NT2/D1 (cell line): ENCODE measurements at regions not wholly inside any gene's neighbourhood (a gene's known extent, or its start where the extent isn't known, plus 50 kb on each side); places are given as distances from the start of the nearest gene placed in this dataset.

ENCODE experiments used
- DNase-seq: peaks from one replicate; pipeline ENCODE4 v3.0.0-alpha.2; 2011; ENCODE audit warnings: low read depth, low spot score
- H3K27me3 ChIP-seq: 2 replicates; pipeline ENCODE4 v1.6.0; 2011; ENCODE audit warnings: mild to moderate bottlenecking; ENCODE audit not compliant: insufficient read length, insufficient read depth
- H3K36me3 ChIP-seq: 2 replicates; pipeline ENCODE4 v1.6.1; 2011; ENCODE audit warnings: mild to moderate bottlenecking, low read length, mixed read lengths; ENCODE audit not compliant: insufficient read depth, insufficient read length
- H3K4me1 ChIP-seq: 2 replicates; pipeline ENCODE4 v1.5.1; 2011; ENCODE audit not compliant: insufficient read depth, insufficient read length
- H3K4me3 ChIP-seq: 2 replicates; pipeline ENCODE4 v1.5.1; 2011; ENCODE audit warnings: low read depth; ENCODE audit not compliant: insufficient read length
- H3K9ac ChIP-seq: 2 replicates; pipeline ENCODE4 v1.6.0; 2011; ENCODE audit warnings: low read depth; ENCODE audit not compliant: insufficient read length
- H3K9me3 ChIP-seq: 2 replicates; pipeline ENCODE4 v1.5.1; 2011; ENCODE audit warnings: mild to moderate bottlenecking, low read length; ENCODE audit not compliant: insufficient read depth
- SUZ12 ChIP-seq: IDR thresholded peaks from 2 replicates; pipeline ENCODE4 v1.6.1; 2011; ENCODE audit not compliant: insufficient read length, insufficient read depth; ENCODE audit errors: extremely low read depth
- YY1 ChIP-seq: IDR thresholded peaks from 2 replicates; pipeline ENCODE4 v1.6.1; 2011; ENCODE audit not compliant: insufficient read length, insufficient read depth
- ZNF274 ChIP-seq: IDR thresholded peaks from 2 replicates; pipeline ENCODE4 v1.6.1; 2011; ENCODE audit warnings: mild to moderate bottlenecking, low read depth, low read length

DNA sequence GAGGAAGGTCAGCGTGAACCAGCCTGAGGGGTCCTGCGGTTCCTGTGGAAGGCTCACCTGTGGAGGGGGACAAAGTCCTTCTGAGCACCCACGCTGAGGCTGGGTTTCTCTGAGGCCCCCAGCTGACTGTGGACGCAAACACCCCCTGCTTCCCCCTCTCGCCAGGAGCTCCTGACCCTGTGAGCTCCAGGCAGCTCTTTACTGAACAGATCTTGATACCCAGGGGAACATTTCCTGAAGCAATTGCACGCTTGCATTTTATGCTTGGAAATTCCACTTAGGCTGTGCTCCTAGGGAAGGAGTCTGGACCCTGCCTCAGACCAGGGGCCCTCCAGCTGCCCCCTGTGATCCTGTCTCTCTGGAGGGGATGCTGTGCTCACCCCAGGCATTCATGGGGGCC, 454.2 kb upstream of the B3GAT1 start:
- TF ChIP-seq ZNF274 (no peak), SUZ12 (no peak), YY1 (no peak)
- H3K9ac ChIP-seq = no peak overlapping the region
- H3K4me3 ChIP-seq = no peak overlapping the region
- no peaks in the 10 kb centered on the region for H3K36me3 ChIP-seq
- H3K4me1 ChIP-seq = peaks cover 6% of the 10 kb centered on the region
- DNase-seq = no peak
- no peaks in the 10 kb centered on the region for H3K9me3 ChIP-seq
- no peaks in the 10 kb centered on the region for H3K27me3 ChIP-seq

GRCh38 chr11:134864968-134865305, 452.9 kb upstream of the B3GAT1 start:
- no peaks in the 10 kb centered on the region for H3K36me3 ChIP-seq
- H3K4me3 ChIP-seq = no peak overlapping the region
- H3K9ac ChIP-seq = no peak overlapping the region
- H3K4me1 ChIP-seq = peaks cover 6% of the 10 kb centered on the region
- DNase-seq = no peak
- no peaks in the 10 kb centered on the region for H3K27me3 ChIP-seq
- no peaks in the 10 kb centered on the region for H3K9me3 ChIP-seq
- TF ChIP-seq SUZ12 = no peak
- TF ChIP-seq ZNF274 = no peak
- TF ChIP-seq YY1 = no peak

DNA sequence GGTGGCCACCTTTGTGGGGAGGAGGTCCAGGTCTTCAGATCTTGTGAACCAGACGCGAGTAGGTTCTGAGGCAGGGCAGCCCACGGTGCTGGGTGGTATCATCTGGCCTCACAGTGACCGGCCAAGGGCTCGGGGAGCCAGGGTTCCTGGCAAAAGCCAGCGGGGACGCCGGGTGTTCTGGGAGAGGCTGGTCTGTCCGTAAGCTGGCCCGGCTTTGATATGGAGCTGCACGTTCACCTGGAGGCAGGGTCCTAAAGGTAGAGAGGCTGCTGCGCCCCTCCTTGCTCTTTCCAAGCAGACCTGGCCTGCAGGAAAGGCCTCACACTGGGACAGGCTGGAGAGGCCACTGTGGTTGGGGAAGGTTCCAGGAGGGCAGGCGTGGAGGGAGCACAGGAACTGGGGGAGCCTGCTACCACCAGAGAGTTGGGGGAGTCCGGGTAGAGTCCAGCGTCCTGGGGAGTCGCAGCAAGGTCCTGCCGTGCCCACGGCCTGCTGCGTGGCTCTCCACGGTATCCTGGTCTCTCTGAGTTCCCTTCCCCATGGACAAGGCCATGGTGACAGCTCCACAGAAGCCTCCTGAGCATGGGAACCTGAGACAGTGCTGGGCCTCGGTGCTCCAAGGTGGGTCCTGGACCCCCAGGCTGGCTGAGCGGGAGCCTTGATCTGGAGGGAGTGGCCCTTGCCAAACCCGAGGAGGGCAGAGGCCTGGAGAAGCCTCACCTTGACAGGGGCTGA, 452.4 kb upstream of the B3GAT1 start:
- no peak overlapping the region for H3K4me3 ChIP-seq
- H3K36me3 ChIP-seq = no peaks in the 10 kb centered on the region
- H3K27me3 ChIP-seq = no peaks in the 10 kb centered on the region
- H3K9me3 ChIP-seq = no peaks in the 10 kb centered on the region
- no peak for DNase-seq
- no peak overlapping the region for H3K9ac ChIP-seq
- peaks cover 6% of the 10 kb centered on the region for H3K4me1 ChIP-seq
- TF ChIP-seq ZNF274 (no peak), YY1 (no peak), SUZ12 (no peak)

DNA sequence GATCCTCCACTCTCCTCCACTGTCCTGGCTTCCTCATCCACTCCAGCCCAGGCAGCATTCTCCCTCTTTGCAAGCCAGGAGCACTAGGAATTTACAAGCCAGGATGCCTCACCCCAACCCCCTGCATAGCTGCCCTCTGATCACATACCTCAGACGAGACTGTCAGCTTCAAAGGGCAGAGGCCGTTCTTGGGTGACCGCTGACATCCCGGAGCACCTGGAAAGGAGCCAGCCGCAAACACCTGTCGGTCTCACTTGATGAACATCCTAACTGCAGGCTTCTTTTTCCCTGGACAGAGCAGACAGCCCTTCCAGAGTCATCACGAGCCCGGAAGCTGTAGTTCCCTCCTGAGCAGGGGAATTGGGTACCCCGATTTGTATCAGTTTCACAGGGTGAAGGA, 451.3 kb upstream of the B3GAT1 start:
- no peak for DNase-seq
- H3K9me3 ChIP-seq = no peaks in the 10 kb centered on the region

GRCh38 chr11:134862587-134863195, 450.6 kb upstream of the B3GAT1 start:
- H3K9me3 ChIP-seq = no peaks in the 10 kb centered on the region
- DNase-seq = no peak

More for the DNA sequence above, 451.3 kb upstream of the B3GAT1 start:
- no peaks in the 10 kb centered on the region for H3K27me3 ChIP-seq
- no peak overlapping the region for H3K4me3 ChIP-seq
- no peak for TF ChIP-seq ZNF274
- TF ChIP-seq YY1 = no peak
- TF ChIP-seq SUZ12 = no peak
- H3K36me3 ChIP-seq = no peaks in the 10 kb centered on the region
- H3K9ac ChIP-seq = no peak overlapping the region
- peaks cover 6% of the 10 kb centered on the region for H3K4me1 ChIP-seq

GRCh38 chr11:134862105-134862502, 450.1 kb upstream of the B3GAT1 start:
- Histone ChIP-seq H3K4me3 (no peak overlapping the region), H3K4me1 (peaks cover 6% of the 10 kb centered on the region), H3K9ac (no peak overlapping the region), H3K9me3 (no peaks in the 10 kb centered on the region), H3K27me3 (no peaks in the 10 kb centered on the region), H3K36me3 (no peaks in the 10 kb centered on the region)
- no peak for TF ChIP-seq ZNF274
- no peak for TF ChIP-seq YY1
- TF ChIP-seq SUZ12 = no peak
- DNase-seq = no peak

More at GRCh38 chr11:134862587-134863195, 450.6 kb upstream of the B3GAT1 start:
- TF ChIP-seq SUZ12 = no peak
- TF ChIP-seq YY1 = no peak
- no peak for TF ChIP-seq ZNF274
- Histone ChIP-seq H3K9ac (no peak overlapping the region), H3K4me1 (peaks cover 6% of the 10 kb centered on the region), H3K4me3 (no peak overlapping the region), H3K36me3 (no peaks in the 10 kb centered on the region), H3K27me3 (no peaks in the 10 kb centered on the region)

DNA sequence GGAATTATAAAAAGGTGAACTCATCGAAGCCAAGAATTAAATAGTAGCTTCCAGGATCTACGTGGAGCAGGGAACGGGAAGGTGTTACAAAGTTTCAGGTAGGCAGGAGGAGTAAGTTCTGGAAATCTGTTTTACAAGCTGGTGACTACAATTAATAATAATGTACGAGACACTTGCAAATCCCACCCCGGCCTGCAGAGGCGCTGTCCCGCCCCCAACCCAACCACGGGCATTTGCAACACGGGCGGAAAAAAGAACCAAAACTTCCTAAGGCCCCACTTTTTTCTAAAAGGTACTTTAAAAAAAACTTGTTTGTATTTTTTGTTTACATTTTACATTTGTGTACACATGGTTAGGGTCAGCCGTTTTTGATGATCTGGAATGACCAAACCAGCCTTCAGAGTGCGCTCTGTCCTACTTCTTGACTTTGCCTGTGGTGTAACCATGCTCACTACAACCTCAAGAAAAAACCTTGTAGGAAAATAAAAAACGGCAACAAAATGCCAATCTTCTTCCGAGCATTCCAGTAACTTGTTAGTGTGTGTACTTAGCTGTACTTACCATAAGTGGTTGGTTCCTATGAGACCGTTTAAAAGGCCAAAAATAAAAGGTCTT, 449.6 kb upstream of the B3GAT1 start:
- Histone ChIP-seq H3K4me1 (peaks cover 6% of the 10 kb centered on the region), H3K9me3 (no peaks in the 10 kb centered on the region), H3K36me3 (no peaks in the 10 kb centered on the region), H3K4me3 (no peak overlapping the region), H3K27me3 (no peaks in the 10 kb centered on the region), H3K9ac (no peak overlapping the region)
- no peak for DNase-seq
- no peak for TF ChIP-seq YY1
- TF ChIP-seq SUZ12 = no peak
- TF ChIP-seq ZNF274 = no peak
